HEK293 (cell line): ENCODE measurements at regions not wholly inside any gene's neighbourhood (a gene's known extent, or its start where the extent isn't known, plus 50 kb on each side); places are given as distances from the start of the nearest gene placed in this dataset.

Experiments used
- CTCF ChIP-seq: fragments of 450-650 bp; formaldehyde crosslinking; IDR thresholded peaks from 2 replicates; pipeline ENCODE4 v1.5.1; 2016; ENCODE audit warnings: missing biosample characterization, missing genetic modification characterization
- REST ChIP-seq: fragments of 450-650 bp; formaldehyde crosslinking; IDR thresholded peaks from 2 replicates; pipeline ENCODE4 v1.5.1; 2016; ENCODE audit warnings: missing biosample characterization, missing genetic modification characterization
- SETDB1 ChIP-seq: IDR thresholded peaks from one replicate; pipeline ENCODE4 v1.6.1; 2017; ENCODE audit warnings: mild to moderate bottlenecking, low read length, moderate library complexity, mixed read lengths; ENCODE audit not compliant: insufficient read length
- TCF7L2 ChIP-seq: IDR thresholded peaks from 2 replicates; pipeline ENCODE4 v1.6.1; 2011; ENCODE audit warnings: low read depth, mild to moderate bottlenecking, inconsistent platforms, low read length, moderate library complexity, borderline replicate concordance
- ZNF148 ChIP-seq: fragments of 450-650 bp; formaldehyde crosslinking; IDR thresholded peaks from 2 replicates; pipeline ENCODE4 v1.5.0; 2017; ENCODE audit warnings: missing biosample characterization, missing genetic modification characterization, borderline replicate concordance
- ZNF274 ChIP-seq, 2 experiments: fragments of 200-500 bp in 1 of 2; fragments of 450-650 bp in 1 of 2; sonication (Bioruptor generic) in 1 of 2; formaldehyde crosslinking in 1 of 2; IDR thresholded peaks; 2 replicates each; pipeline versions ENCODE4 v1.5.1 to v1.6.1; 2014 to 2016; ENCODE audit warnings: borderline replicate concordance in 1 of 2, inconsistent platforms in 1 of 2, low read length in 1 of 2, missing biosample characterization in 1 of 2, missing genetic modification characterization in 1 of 2
- ZNF48 ChIP-seq: fragments of 450-650 bp; formaldehyde crosslinking; IDR thresholded peaks from 2 replicates; pipeline ENCODE4 v1.5.1; 2016; ENCODE audit warnings: missing biosample characterization, missing genetic modification characterization
- ZNF677 ChIP-seq: fragments of 450-650 bp; IDR thresholded peaks from 2 replicates; pipeline ENCODE4 v1.5.0; 2018; ENCODE audit warnings: missing biosample characterization, mild to moderate bottlenecking, missing genetic modification characterization, moderate library complexity
- ZSCAN5A ChIP-seq: fragments of 450-650 bp; formaldehyde crosslinking; IDR thresholded peaks from 2 replicates; pipeline ENCODE4 v1.5.1; 2016; ENCODE audit warnings: missing biosample characterization, missing genetic modification characterization
- ZXDB ChIP-seq: fragments of 450-650 bp; formaldehyde crosslinking; IDR thresholded peaks from 2 replicates; pipeline ENCODE4 v1.5.1; 2016; ENCODE audit warnings: missing biosample characterization, missing genetic modification characterization
- TF ChIP-seq, protein P1 (sequence below): fragments of 450-650 bp; formaldehyde crosslinking; IDR thresholded peaks from 2 replicates; pipeline ENCODE4 v1.5.1; 2016; ENCODE audit warnings: missing biosample characterization, missing genetic modification characterization
- TF ChIP-seq, protein P2 (sequence below): fragments of 450-650 bp; formaldehyde crosslinking; IDR thresholded peaks from 2 replicates; pipeline ENCODE4 v1.5.1; 2016; ENCODE audit warnings: missing biosample characterization, missing genetic modification characterization

DNA sequence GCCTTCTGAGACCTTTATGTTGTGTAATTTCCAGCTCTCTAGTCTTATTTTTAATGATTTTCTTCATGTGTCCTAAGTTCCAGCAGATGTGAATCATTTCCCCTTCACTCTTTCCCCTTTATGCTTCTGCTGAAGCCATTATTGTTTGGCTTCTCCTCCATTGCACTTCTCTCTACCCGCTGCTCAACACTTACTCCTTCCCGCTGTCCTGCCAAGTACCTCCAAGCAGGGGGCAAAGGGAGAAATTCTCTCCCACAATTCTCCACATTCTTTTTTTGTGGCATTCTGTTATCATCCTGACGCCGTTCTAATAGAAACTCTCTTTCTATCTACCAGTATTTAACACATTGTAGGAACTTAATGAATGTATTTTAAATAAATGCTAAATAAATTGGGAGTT is 388.9 kb upstream of the TPK1 start:
- TF ChIP-seq, protein P1, sequence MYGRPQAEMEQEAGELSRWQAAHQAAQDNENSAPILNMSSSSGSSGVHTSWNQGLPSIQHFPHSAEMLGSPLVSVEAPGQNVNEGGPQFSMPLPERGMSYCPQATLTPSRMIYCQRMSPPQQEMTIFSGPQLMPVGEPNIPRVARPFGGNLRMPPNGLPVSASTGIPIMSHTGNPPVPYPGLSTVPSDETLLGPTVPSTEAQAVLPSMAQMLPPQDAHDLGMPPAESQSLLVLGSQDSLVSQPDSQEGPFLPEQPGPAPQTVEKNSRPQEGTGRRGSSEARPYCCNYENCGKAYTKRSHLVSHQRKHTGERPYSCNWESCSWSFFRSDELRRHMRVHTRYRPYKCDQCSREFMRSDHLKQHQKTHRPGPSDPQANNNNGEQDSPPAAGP, result no peak
- no peak for TF ChIP-seq ZNF677 (tag by site-specific recombination)
- TF ChIP-seq ZSCAN5A (tag by site-specific recombination), result no peak
- TF ChIP-seq REST (tag by site-specific recombination), result no peak
- TF ChIP-seq ZNF48 (tag by site-specific recombination), result no peak
- no peak for TF ChIP-seq ZNF148 (tag by site-specific recombination)
- no peak for TF ChIP-seq SETDB1
- no peak for TF ChIP-seq TCF7L2
- no peak for TF ChIP-seq ZXDB (tag by site-specific recombination)
- TF ChIP-seq ZNF274 (IDR thresholded peaks at IDR 0.05; ENCODE audit: low read length), result no peak
- TF ChIP-seq ZNF274 (tag by site-specific recombination; IDR thresholded peaks at IDR 0.05; ENCODE audit: borderline replicate concordance), result no peak
- TF ChIP-seq CTCF, result no peak
- TF ChIP-seq, protein P2, sequence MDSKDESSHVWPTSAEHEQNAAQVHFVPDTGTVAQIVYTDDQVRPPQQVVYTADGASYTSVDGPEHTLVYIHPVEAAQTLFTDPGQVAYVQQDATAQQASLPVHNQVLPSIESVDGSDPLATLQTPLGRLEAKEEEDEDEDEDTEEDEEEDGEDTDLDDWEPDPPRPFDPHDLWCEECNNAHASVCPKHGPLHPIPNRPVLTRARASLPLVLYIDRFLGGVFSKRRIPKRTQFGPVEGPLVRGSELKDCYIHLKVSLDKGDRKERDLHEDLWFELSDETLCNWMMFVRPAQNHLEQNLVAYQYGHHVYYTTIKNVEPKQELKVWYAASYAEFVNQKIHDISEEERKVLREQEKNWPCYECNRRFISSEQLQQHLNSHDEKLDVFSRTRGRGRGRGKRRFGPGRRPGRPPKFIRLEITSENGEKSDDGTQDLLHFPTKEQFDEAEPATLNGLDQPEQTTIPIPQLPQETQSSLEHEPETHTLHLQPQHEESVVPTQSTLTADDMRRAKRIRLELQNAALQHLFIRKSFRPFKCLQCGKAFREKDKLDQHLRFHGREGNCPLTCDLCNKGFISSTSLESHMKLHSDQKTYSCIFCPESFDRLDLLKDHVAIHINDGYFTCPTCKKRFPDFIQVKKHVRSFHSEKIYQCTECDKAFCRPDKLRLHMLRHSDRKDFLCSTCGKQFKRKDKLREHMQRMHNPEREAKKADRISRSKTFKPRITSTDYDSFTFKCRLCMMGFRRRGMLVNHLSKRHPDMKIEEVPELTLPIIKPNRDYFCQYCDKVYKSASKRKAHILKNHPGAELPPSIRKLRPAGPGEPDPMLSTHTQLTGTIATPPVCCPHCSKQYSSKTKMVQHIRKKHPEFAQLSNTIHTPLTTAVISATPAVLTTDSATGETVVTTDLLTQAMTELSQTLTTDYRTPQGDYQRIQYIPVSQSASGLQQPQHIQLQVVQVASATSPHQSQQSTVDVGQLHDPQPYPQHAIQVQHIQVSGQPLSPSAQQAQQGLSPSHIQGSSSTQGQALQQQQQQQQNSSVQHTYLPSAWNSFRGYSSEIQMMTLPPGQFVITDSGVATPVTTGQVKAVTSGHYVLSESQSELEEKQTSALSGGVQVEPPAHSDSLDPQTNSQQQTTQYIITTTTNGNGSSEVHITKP, result no peak
